Loucy (cell line): ENCODE measurements at regions not wholly inside any gene's neighbourhood (a gene's known extent, or its start where the extent isn't known, plus 50 kb on each side); places are given as distances from the start of the nearest gene placed in this dataset.

Source experiments
- CTCF ChIP-seq: fragments of 200-600 bp; sonication (generic); conservative IDR thresholded peaks from 2 replicates; pipeline ENCODE4 v1.5.1; 2014; ENCODE audit warnings: mild to moderate bottlenecking, antibody characterized with exemption, low read length
- EZH2phosphoT487 ChIP-seq: fragments of 200-600 bp; IDR thresholded peaks from 2 replicates; pipeline ENCODE4 v1.6.1; 2018; ENCODE audit warnings: antibody characterized with exemption, mild to moderate bottlenecking, moderate library complexity, borderline replicate concordance

DNA sequence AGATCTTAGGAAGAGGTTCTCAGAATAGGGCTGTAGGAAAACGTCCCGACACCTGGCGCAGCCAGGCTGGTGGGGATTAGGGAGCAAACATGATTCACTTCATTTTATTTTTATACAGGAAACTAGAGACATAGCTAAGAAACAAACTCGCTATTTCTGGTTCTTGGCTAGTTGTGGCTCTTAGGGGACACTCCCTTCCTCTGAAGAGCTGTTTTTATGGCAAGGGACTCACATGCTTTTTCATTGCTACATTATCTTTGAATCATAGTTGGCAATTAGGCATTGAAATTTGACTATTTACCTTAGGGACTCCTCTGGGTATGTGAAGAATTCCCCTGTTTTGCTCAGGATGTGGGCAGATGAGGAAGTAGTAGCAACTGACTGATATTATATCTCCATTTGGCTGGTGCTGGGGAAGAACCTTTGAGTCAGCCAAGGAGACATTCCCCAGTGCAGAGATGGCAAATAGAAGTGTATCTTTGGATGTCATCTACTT is 174.5 kb downstream of the SMIM20 start:
- TF ChIP-seq CTCF (no peak), EZH2phosphoT487 (no peak)
